ENCODE measurements at regions not wholly inside any gene's neighbourhood (a gene's known extent, or its start where the extent isn't known, plus 50 kb on each side); places are given as distances from the start of the nearest gene placed in this dataset.
"Not testable (repeated sequence)": the region's sequence is repeated elsewhere in the genome, so short reads cannot be mapped to it uniquely, and the experiment has no call there.

GRCh38 chr1:94362466-94363058, 55.6 kb upstream of the ABCD3 start:
- no peak for DNase-seq

- no peak for DNase-seq
These were observed 59.3 kb upstream of the ABCD3 start for GRCh38 chr1:94358630-94359599.

- DNase-seq = no peak
These were observed 60.5 kb upstream of the ABCD3 start for GRCh38 chr1:94357661-94358060.

- DNase-seq = no peak
These were observed 62.7 kb upstream of the ABCD3 start for GRCh38 chr1:94355485-94355980.

GRCh38 chr1:94351481-94351880, 66.7 kb upstream of the ABCD3 start:
- DNase-seq = peak in 1 of 5 experiments; percentile 9

GRCh38 chr1:94350350-94350924, 67.8 kb upstream of the ABCD3 start:
- DNase-seq = peak in 1 of 5 experiments; percentile 14

- no peak for DNase-seq
These were observed 68.3 kb upstream of the ABCD3 start for GRCh38 chr1:94349853-94350252.

- not testable (repeated sequence) for DNase-seq
These were observed 69.8 kb upstream of the ABCD3 start for GRCh38 chr1:94348386-94348785.

GRCh38 chr1:94345148-94345721, 73.0 kb upstream of the ABCD3 start:
- DNase-seq = no peak

- no peak for DNase-seq
These were observed 75.8 kb upstream of the ABCD3 start for GRCh38 chr1:94342416-94342815.

- DNase-seq = no peak
These were observed 78.8 kb upstream of the ABCD3 start for GRCh38 chr1:94339206-94339927.

GRCh38 chr1:94336991-94337390, 81.2 kb upstream of the ABCD3 start:
- DNase-seq = no peak

- DNase-seq = peak in 1 of 5 experiments; percentile 36
These were observed 82.2 kb upstream of the ABCD3 start for GRCh38 chr1:94335950-94336349.

GRCh38 chr1:94335447-94335846, 82.7 kb upstream of the ABCD3 start:
- DNase-seq = no peak

GRCh38 chr1:94334764-94335163, 83.4 kb upstream of the ABCD3 start:
- no peak for DNase-seq

GRCh38 chr1:94332952-94333351, 85.2 kb upstream of the ABCD3 start:
- DNase-seq = no peak

GRCh38 chr1:94332516-94332915, 85.7 kb upstream of the ABCD3 start:
- DNase-seq = no peak

GRCh38 chr1:94329986-94330385, 88.2 kb upstream of the ABCD3 start:
- no peak for DNase-seq

- no peak for DNase-seq
These were observed 88.9 kb upstream of the ABCD3 start for GRCh38 chr1:94329276-94329675.

- no peak for DNase-seq
These were observed 89.8 kb upstream of the ARHGAP29 start for GRCh38 chr1:94327001-94327690.

- DNase-seq = no peak
These were observed 88.9 kb upstream of the ARHGAP29 start for GRCh38 chr1:94326329-94326728.

Measured in T-helper 2 cell (primary cell).